Fibroblast of pulmonary artery (primary cell): ENCODE measurements at regions not wholly inside any gene's neighbourhood (a gene's known extent, or its start where the extent isn't known, plus 50 kb on each side); places are given as distances from the start of the nearest gene placed in this dataset.

Experiments used
- DNase-seq: peaks from one replicate; pipeline ENCODE4 v3.0.0-alpha.2; 2010; ENCODE audit warnings: low read depth
- H3K4me3 ChIP-seq: replicated peaks from 2 replicates; pipeline ENCODE4 v1.5.1; 2011; ENCODE audit warnings: low read depth, mild to moderate bottlenecking, control low read depth, low read length, moderate library complexity
- TF ChIP-seq, protein P1 (sequence below): IDR thresholded peaks from 2 replicates; pipeline ENCODE4 v1.5.1; 2011; ENCODE audit warnings: mild to moderate bottlenecking, control low read depth, low read length, inconsistent platforms; ENCODE audit errors: missing control alignments

DNA sequence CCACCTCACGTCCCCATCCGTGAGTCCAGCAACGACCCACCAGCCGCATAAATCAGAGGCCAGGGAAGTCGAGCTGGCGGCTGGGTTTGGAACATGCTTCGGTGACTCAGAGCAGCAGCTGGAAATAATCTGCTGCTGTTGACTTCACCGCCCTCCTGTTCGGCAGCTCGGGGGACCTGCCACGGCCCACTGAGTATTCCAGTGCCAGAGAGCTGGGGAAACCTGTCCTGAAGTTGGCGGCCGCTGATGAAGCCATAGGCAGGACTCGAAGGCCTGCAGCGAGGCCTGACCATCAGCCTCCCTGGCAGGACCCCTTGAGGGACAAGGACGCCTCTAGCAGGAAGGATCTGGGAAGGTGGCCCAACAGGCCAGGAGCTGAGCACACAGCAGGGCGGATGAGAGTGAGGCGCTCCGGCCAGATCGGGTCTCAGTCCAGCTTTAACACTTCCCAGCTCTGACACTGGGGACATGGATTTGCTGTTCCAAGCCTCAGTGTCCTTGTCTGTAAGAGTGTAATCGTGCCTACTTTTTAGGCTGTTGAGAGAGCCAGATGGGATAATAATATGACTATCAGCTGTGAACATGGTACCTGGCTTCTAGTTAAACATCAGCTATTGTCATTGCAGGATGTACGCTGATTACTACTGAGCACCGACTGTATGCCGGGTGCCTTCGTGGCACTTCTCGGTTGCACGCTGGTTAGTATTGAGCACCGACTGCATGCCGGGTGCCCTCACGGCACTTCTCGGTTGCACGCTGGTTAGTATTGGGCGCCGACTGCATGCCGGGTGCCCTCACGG is 50.4 kb upstream of the CIBAR2 start:
- peak; percentile 79 for DNase-seq
- no peak overlapping the region for H3K4me3 ChIP-seq
- TF ChIP-seq, protein P1, sequence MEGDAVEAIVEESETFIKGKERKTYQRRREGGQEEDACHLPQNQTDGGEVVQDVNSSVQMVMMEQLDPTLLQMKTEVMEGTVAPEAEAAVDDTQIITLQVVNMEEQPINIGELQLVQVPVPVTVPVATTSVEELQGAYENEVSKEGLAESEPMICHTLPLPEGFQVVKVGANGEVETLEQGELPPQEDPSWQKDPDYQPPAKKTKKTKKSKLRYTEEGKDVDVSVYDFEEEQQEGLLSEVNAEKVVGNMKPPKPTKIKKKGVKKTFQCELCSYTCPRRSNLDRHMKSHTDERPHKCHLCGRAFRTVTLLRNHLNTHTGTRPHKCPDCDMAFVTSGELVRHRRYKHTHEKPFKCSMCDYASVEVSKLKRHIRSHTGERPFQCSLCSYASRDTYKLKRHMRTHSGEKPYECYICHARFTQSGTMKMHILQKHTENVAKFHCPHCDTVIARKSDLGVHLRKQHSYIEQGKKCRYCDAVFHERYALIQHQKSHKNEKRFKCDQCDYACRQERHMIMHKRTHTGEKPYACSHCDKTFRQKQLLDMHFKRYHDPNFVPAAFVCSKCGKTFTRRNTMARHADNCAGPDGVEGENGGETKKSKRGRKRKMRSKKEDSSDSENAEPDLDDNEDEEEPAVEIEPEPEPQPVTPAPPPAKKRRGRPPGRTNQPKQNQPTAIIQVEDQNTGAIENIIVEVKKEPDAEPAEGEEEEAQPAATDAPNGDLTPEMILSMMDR = no peak

DNA sequence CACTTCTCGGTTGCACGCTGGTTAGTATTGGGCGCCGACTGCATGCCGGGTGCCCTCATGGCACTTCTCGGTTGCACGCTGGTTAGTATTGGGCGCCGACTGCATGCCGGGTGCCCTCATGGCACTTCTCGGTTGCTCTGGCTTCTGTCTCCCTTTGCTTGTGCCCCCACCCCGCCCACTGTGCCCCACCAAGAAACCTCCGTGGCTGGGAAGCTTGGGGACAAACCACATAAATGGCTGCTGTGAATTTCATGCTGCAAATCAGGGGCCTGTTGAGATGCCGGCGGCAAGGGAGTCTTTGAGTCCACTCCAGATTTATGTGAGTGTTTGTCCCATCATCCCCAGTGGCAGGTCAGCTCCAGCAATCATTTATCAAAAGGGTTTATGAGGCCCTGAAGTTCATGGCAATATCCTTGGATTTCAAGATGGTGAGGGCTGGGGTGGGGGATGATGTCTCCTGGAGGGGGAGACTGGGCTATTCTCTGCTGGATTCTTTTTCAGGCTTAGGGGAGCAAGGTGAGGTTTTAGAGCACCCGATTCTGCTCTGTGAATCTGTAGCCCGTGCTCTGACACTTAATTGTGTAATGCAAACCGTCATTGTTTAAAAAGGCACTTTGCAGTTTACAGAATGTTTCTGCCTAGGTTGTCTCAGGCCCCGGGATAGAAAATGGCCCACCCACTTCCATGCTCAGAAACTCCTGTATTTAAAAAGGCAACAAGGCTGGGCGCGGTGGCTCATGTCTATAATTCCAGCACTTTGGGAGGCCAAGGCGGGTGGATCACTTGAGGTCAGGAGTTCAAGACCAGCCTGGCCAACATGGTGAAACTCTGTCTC is 51.2 kb upstream of the CIBAR2 start:
- no peak overlapping the region for H3K4me3 ChIP-seq
- no peak for DNase-seq
- TF ChIP-seq, protein P1 = no peak

DNA sequence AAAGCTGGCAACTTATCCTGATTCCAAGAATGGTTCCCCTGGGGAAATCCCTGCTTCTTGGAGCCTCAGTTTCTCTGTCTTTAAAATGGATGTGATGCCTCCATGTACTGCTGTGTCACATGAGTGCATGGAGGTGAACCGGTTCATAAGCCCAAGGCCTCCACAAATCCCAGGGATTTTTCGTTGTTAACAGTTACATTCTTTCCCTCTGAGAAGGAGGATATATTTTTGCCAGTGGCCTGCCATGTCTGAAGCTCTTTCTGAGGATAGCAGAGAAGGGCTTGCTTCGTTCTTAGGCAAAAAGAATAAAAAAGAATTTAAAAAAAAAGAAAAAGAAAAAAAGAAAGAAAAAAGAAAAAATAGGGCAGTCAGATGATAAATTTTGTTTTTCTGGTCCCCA is 52.2 kb upstream of the CIBAR2 start:
- no peak overlapping the region for H3K4me3 ChIP-seq
- TF ChIP-seq, protein P1 = no peak
- no peak for DNase-seq

DNA sequence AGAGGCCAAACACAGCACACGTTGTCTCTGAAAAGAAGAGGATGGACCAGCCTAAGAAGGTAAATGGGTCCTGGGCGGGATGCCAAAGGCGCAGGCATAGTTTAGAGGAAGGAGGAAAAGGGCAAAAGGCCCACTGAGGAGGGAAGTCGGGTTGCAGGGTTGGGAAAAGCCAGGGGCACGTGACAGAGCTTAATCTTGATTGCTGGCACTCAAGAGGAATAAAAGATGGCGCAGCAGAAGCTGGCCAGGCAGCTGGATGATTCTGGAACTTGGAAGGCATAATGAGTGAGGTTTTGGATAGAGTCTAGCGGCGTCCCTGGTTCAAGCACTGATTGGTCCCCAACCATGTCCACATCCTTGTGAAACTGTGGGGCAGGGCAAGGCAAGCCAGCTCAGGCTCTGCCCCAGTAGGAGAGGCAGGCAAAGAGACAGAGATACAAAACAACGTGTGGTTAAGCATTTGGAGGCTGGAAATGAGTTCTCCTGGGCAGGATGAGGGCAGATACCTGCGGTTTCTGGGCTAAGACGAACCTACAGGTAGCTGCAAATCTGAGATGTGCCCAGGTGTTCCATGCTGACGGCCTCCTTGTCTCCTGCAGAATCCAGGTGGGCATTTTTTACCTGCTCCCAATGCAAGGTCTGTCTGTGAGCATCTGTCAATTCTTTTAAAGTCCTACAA is 52.7 kb upstream of the CIBAR2 start:
- no peak overlapping the region for H3K4me3 ChIP-seq
- no peak for DNase-seq
- TF ChIP-seq, protein P1 = no peak

DNA sequence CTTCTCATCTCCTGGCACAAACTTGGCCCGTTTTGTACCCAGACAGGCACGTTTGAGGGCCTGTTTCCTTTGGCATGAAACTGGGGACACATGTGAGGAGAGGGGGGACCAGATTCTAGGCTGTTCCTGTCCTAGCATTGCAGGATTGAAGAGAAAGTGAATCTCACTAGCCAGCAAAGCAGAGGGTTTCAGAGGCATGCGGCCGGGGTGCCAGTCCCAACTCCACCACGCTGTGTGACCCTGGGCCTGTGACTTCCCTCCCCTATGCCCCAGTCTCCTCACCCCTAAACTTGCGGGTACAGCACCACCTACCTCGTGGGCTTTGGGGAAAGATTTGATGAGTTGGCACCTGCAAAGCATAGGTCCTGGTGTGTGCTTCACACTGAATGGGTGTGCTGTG is 53.5 kb upstream of the CIBAR2 start:
- H3K4me3 ChIP-seq = no peak overlapping the region
- DNase-seq = no peak
- TF ChIP-seq, protein P1 = no peak

DNA sequence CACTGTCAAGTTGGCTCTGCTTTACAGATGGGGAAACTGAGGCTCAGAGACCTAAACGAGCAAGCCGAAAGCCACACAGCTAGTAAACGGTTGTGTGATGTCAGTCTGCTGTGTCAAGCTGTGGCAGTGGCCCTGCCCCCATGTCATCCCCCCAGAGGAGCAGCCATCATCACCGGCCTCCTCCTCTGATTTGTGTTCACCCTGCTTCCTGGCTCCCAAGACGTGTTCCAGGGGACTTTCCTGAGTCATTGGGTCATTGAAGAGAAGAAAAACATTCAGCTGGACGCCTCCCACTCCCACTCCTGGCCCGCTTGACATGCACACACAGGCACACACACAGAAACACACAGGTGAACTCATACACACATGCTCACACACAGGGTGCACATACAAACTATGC is 54.0 kb upstream of the CIBAR2 start:
- H3K4me3 ChIP-seq = no peak overlapping the region
- DNase-seq = no peak
- TF ChIP-seq, protein P1 = no peak
